ENCODE measurements at regions not wholly inside any gene's neighbourhood (a gene's known extent, or its start where the extent isn't known, plus 50 kb on each side); places are given as distances from the start of the nearest gene placed in this dataset.

- no peak for TF ChIP-seq POLR2AphosphoS5 (IDR thresholded peaks at IDR 0.05; ENCODE audit: low read depth, low read length)
- TF ChIP-seq SIN3A (IDR thresholded peaks at IDR 0.05; ENCODE audit: borderline replicate concordance, insufficient read depth, low read length) = no peak
Measured at GRCh38 chr4:19119904-19120560, 1098.5 kb upstream of the LCORL start.

All from PFSK-1 (cell line).